Caco-2 (cell line): ENCODE measurements at regions not wholly inside any gene's neighbourhood (a gene's known extent, or its start where the extent isn't known, plus 50 kb on each side); places are given as distances from the start of the nearest gene placed in this dataset.

Experiments used
- BruUV-seq: library from RNA; stranded (reverse); fragments of 400-500 nt; replicated peaks from 2 replicates; lab custom pipeline; 2021; lab: Mats Ljungman, UMichigan
- CTCF ChIA-PET: fragments of 300-600 bp; sonication (Branson Sonifier 250); formaldehyde crosslinking; loops from one replicate; lab custom pipeline; 2022; ENCODE audit warnings: antibody characterized with exemption; lab: Charles Lee
- POLR2A ChIA-PET: fragments of 300-600 bp; sonication (Branson Sonifier 250); formaldehyde crosslinking; loops from one replicate; lab custom pipeline; 2022; ENCODE audit warnings: antibody characterized with exemption; lab: Charles Lee
- DNase-seq, 2 experiments: peaks; one replicate each; pipeline versions ENCODE4 v3.0.0 to v3.0.0-alpha.2; 2020 to 2022
- H3K27me3 ChIP-seq: replicated peaks from 2 replicates; pipeline ENCODE4 v1.6.0; 2011; ENCODE audit warnings: low read length; ENCODE audit not compliant: control insufficient read depth, insufficient read depth
- H3K36me3 ChIP-seq: 2 replicates; pipeline ENCODE4 v1.5.1; 2011; ENCODE audit warnings: low read length; ENCODE audit not compliant: control insufficient read depth, insufficient read depth
- H3K4me1 ChIP-seq: fragments of 250-450 bp; sonication (Bioruptor Pico); 2 replicates; pipeline ENCODE4 v1.5.1; 2020; ENCODE audit warnings: mild to moderate bottlenecking
- H3K4me3 ChIP-seq: 2 replicates; pipeline ENCODE4 v1.5.1; 2011; ENCODE audit warnings: low read depth, mild to moderate bottlenecking, control low read depth, low read length
- H3K9me3 ChIP-seq: fragments of 250-450 bp; sonication (Bioruptor Pico); 2 replicates; pipeline ENCODE4 v1.5.1; 2020; ENCODE audit warnings: mild to moderate bottlenecking, moderate library complexity
- H3K27ac Mint-ChIP-seq: one replicate; pipeline ENCODE4 v1.8.0; 2022; ENCODE audit warnings: mixed read lengths; ENCODE audit not compliant: unreplicated experiment
- H3K27me3 Mint-ChIP-seq: one replicate; pipeline ENCODE4 v1.8.0; 2022; ENCODE audit warnings: mixed read lengths; ENCODE audit not compliant: insufficient read depth, unreplicated experiment
- H3K36me3 Mint-ChIP-seq: one replicate; pipeline ENCODE4 v1.8.0; 2022; ENCODE audit warnings: mild to moderate bottlenecking, mixed read lengths; ENCODE audit not compliant: insufficient read depth, unreplicated experiment
- H3K4me1 Mint-ChIP-seq: one replicate; pipeline ENCODE4 v1.8.0; 2022; ENCODE audit warnings: low read depth, mixed read lengths; ENCODE audit not compliant: unreplicated experiment
- H3K4me3 Mint-ChIP-seq: one replicate; pipeline ENCODE4 v1.8.0; 2022; ENCODE audit warnings: mild to moderate bottlenecking, moderate library complexity, mixed read lengths; ENCODE audit not compliant: unreplicated experiment
- H3K9me3 Mint-ChIP-seq: one replicate; pipeline ENCODE4 v1.8.0; 2022; ENCODE audit warnings: mixed read lengths; ENCODE audit not compliant: unreplicated experiment
- CTCF ChIP-seq, 2 experiments: fragments of 200-600 bp in 1 of 2; IDR thresholded peaks; 1 replicate in 1 of 2; 2 replicates in 1 of 2; pipeline versions ENCODE4 v1.5.1 to v1.8.0; 2011 to 2022; ENCODE audit warnings: antibody characterized with exemption in 1 of 2, control low read depth in 1 of 2, inconsistent platforms in 1 of 2, low read depth in 1 of 2, low read length in 1 of 2, mild to moderate bottlenecking in 1 of 2, moderate library complexity in 1 of 2; ENCODE audit not compliant: insufficient read depth in 1 of 2, severe bottlenecking in 1 of 2, unreplicated experiment in 1 of 2
- intact Hi-C: fragments of 100-400 bp; cut with micrococcal nuclease; formaldehyde crosslinking; loops from one replicate; pipeline ENCODE4 v1.10.0; 2022; ENCODE audit not compliant: unreplicated experiment

- no TSS peak for BruUV-seq
- H3K4me3 Mint-ChIP-seq, result no peak overlapping the region
- Histone ChIP-seq H3K36me3 (no peaks in the 10 kb centered on the region), H3K4me3 (no peak overlapping the region), H3K9me3 (no peaks in the 10 kb centered on the region), H3K27me3 (no peaks in the 10 kb centered on the region), H3K4me1 (0 out of 2 replicates have a peak, but pooled peaks cover 7% of the 10 kb centered on the region)
- POLR2A ChIA-PET, result no interaction called here
- CTCF ChIA-PET, result no interaction called here
- H3K36me3 Mint-ChIP-seq, result no peaks in the 10 kb centered on the region
- H3K27me3 Mint-ChIP-seq, result no peaks in the 10 kb centered on the region
- intact Hi-C loops, result no loop called here
- peaks cover 7% of the 10 kb centered on the region for H3K9me3 Mint-ChIP-seq
- TF ChIP-seq CTCF (IDR thresholded peaks at IDR 0.05; ENCODE audit: insufficient read depth in 1 of 2, low read depth in 1 of 2, low read length in 1 of 2, severe bottlenecking in 1 of 2, unreplicated experiment in 1 of 2), result no peak
- H3K4me1 Mint-ChIP-seq, result peaks cover 7% of the 10 kb centered on the region
- no peak for DNase-seq
- no peak overlapping the region for H3K27ac Mint-ChIP-seq
Observed at GRCh38 chr14:86782092-86782580, 1210.8 kb downstream of the GALC start.

GRCh38 chr14:86780876-86781510 is 1212.0 kb downstream of the GALC start:
- Mint-ChIP-seq H3K36me3 (no peaks in the 10 kb centered on the region), H3K27ac (no peak overlapping the region), H3K27me3 (no peaks in the 10 kb centered on the region), H3K4me1 (peaks cover 7% of the 10 kb centered on the region), H3K4me3 (no peak overlapping the region), H3K9me3 (peaks cover 9% of the 10 kb centered on the region)
- no peaks in the 10 kb centered on the region for H3K36me3 ChIP-seq
- intact Hi-C loops, result no loop called here
- H3K9me3 ChIP-seq, result no peaks in the 10 kb centered on the region
- no peak for TF ChIP-seq CTCF (IDR thresholded peaks at IDR 0.05; ENCODE audit: insufficient read depth in 1 of 2, low read depth in 1 of 2, low read length in 1 of 2, severe bottlenecking in 1 of 2, unreplicated experiment in 1 of 2)
- ChIA-PET POLR2A (no interaction called here), CTCF (no interaction called here)
- 0 out of 2 replicates have a peak, but pooled peaks cover 7% of the 10 kb centered on the region for H3K4me1 ChIP-seq
- no TSS peak for BruUV-seq
- H3K4me3 ChIP-seq, result no peak overlapping the region
- DNase-seq, result no peak
- no peaks in the 10 kb centered on the region for H3K27me3 ChIP-seq

GRCh38 chr14:86780461-86780860 is 1212.5 kb downstream of the GALC start:
- H3K9me3 ChIP-seq, result no peaks in the 10 kb centered on the region
- Mint-ChIP-seq H3K4me1 (peaks cover 7% of the 10 kb centered on the region), H3K36me3 (no peaks in the 10 kb centered on the region), H3K4me3 (no peak overlapping the region), H3K9me3 (peaks cover 15% of the 10 kb centered on the region), H3K27me3 (no peaks in the 10 kb centered on the region), H3K27ac (no peak overlapping the region)
- H3K27me3 ChIP-seq, result no peaks in the 10 kb centered on the region
- H3K36me3 ChIP-seq, result no peaks in the 10 kb centered on the region
- CTCF ChIA-PET, result no interaction called here
- POLR2A ChIA-PET, result no interaction called here
- H3K4me1 ChIP-seq, result 0 out of 2 replicates have a peak, but pooled peaks cover 7% of the 10 kb centered on the region
- no peak for TF ChIP-seq CTCF (IDR thresholded peaks at IDR 0.05; ENCODE audit: insufficient read depth in 1 of 2, low read depth in 1 of 2, low read length in 1 of 2, severe bottlenecking in 1 of 2, unreplicated experiment in 1 of 2)
- DNase-seq, result no peak
- BruUV-seq, result no TSS peak
- H3K4me3 ChIP-seq, result no peak overlapping the region
- intact Hi-C loops, result no loop called here
